ENCODE measurements at regions not wholly inside any gene's neighbourhood (a gene's known extent, or its start where the extent isn't known, plus 50 kb on each side); places are given as distances from the start of the nearest gene placed in this dataset.

- Histone ChIP-seq H3K4me1 (ENCODE audit: control insufficient read depth, extremely low read depth, insufficient read depth, low read length) (no peaks in the 10 kb centered on the region), H3K9ac (ENCODE audit: control insufficient read depth, extremely low read depth, insufficient read depth, low read length) (no peak overlapping the region), H3K36me3 (ENCODE audit: control insufficient read depth in 2 of 2, extremely low read depth in 1 of 2, insufficient read depth in 2 of 2, low read length in 2 of 2) (no peaks in the 10 kb centered on the region), H3K79me2 (ENCODE audit: control insufficient read depth, insufficient read depth, low read length) (no peaks in the 10 kb centered on the region), H3K27me3 (ENCODE audit: control insufficient read depth, extremely low read depth, insufficient read depth, low read length) (no peaks in the 10 kb centered on the region), H3K9me3 (ENCODE audit: control insufficient read depth, low read depth, low read length) (no peaks in the 10 kb centered on the region), H3K4me2 (ENCODE audit: control insufficient read depth, extremely low read depth, insufficient read depth, low read depth, low read length) (no peak overlapping the region), H2AFZ (ENCODE audit: control insufficient read depth, low read length) (no peak overlapping the region), H3K4me3 (ENCODE audit: control insufficient read depth in 2 of 3, extremely low read depth in 1 of 3, insufficient read depth in 2 of 3, low read depth in 1 of 3, low read length in 3 of 3) (no peak overlapping the region), H4K20me1 (ENCODE audit: control insufficient read depth, extremely low read depth, insufficient read depth, low read length) (no peaks in the 10 kb centered on the region), H3K27ac (ENCODE audit: control insufficient read depth, insufficient read depth, low read length) (no peak overlapping the region), H3K9me1 (ENCODE audit: control insufficient read depth, extremely low read depth, insufficient read depth, low read length) (no peaks in the 10 kb centered on the region)
- no peak for DNase-seq (ENCODE audit: low read depth, low spot score)
- dilution Hi-C loops (cut with MboI; ENCODE audit: extremely low pct_ligation_motif_present, low sequenced_read_pairs) = no loop called here
- TF ChIP-seq EZH2 (IDR thresholded peaks at IDR 0.05; ENCODE audit: low read length) = no peak
- TF ChIP-seq, protein P1, sequence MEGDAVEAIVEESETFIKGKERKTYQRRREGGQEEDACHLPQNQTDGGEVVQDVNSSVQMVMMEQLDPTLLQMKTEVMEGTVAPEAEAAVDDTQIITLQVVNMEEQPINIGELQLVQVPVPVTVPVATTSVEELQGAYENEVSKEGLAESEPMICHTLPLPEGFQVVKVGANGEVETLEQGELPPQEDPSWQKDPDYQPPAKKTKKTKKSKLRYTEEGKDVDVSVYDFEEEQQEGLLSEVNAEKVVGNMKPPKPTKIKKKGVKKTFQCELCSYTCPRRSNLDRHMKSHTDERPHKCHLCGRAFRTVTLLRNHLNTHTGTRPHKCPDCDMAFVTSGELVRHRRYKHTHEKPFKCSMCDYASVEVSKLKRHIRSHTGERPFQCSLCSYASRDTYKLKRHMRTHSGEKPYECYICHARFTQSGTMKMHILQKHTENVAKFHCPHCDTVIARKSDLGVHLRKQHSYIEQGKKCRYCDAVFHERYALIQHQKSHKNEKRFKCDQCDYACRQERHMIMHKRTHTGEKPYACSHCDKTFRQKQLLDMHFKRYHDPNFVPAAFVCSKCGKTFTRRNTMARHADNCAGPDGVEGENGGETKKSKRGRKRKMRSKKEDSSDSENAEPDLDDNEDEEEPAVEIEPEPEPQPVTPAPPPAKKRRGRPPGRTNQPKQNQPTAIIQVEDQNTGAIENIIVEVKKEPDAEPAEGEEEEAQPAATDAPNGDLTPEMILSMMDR (optimal IDR thresholded peaks at IDR 0.05 in 1 of 3, IDR thresholded peaks at IDR 0.05 in 1 of 3, conservative IDR thresholded peaks at IDR 0.05 in 1 of 3; ENCODE audit: extremely low read depth in 1 of 3, insufficient read depth in 2 of 3, low read length in 3 of 3) = no peak
- FAIRE-seq = no peak
These were observed 155.6 kb upstream of the PSMD7 start for GRCh38 chr16:74141015-74141414.

- Histone ChIP-seq H3K4me1 (ENCODE audit: control insufficient read depth, extremely low read depth, insufficient read depth, low read length) (no peaks in the 10 kb centered on the region), H3K9me3 (ENCODE audit: control insufficient read depth, low read depth, low read length) (no peaks in the 10 kb centered on the region), H3K27ac (ENCODE audit: control insufficient read depth, insufficient read depth, low read length) (no peak overlapping the region), H3K4me2 (ENCODE audit: control insufficient read depth, extremely low read depth, insufficient read depth, low read depth, low read length) (no peak overlapping the region), H4K20me1 (ENCODE audit: control insufficient read depth, extremely low read depth, insufficient read depth, low read length) (no peaks in the 10 kb centered on the region), H3K79me2 (ENCODE audit: control insufficient read depth, insufficient read depth, low read length) (no peaks in the 10 kb centered on the region), H3K4me3 (ENCODE audit: control insufficient read depth in 2 of 3, extremely low read depth in 1 of 3, insufficient read depth in 2 of 3, low read depth in 1 of 3, low read length in 3 of 3) (no peak overlapping the region), H3K36me3 (ENCODE audit: control insufficient read depth in 2 of 2, extremely low read depth in 1 of 2, insufficient read depth in 2 of 2, low read length in 2 of 2) (no peaks in the 10 kb centered on the region), H3K9me1 (ENCODE audit: control insufficient read depth, extremely low read depth, insufficient read depth, low read length) (no peaks in the 10 kb centered on the region), H3K9ac (ENCODE audit: control insufficient read depth, extremely low read depth, insufficient read depth, low read length) (no peak overlapping the region), H2AFZ (ENCODE audit: control insufficient read depth, low read length) (no peak overlapping the region), H3K27me3 (ENCODE audit: control insufficient read depth, extremely low read depth, insufficient read depth, low read length) (no peaks in the 10 kb centered on the region)
- no peak for TF ChIP-seq EZH2 (IDR thresholded peaks at IDR 0.05; ENCODE audit: low read length)
- TF ChIP-seq, protein P1 (optimal IDR thresholded peaks at IDR 0.05 in 1 of 3, IDR thresholded peaks at IDR 0.05 in 1 of 3, conservative IDR thresholded peaks at IDR 0.05 in 1 of 3; ENCODE audit: extremely low read depth in 1 of 3, insufficient read depth in 2 of 3, low read length in 3 of 3) = no peak
- no peak for FAIRE-seq
- dilution Hi-C loops (cut with MboI; ENCODE audit: extremely low pct_ligation_motif_present, low sequenced_read_pairs) = no loop called here
- no peak for DNase-seq (ENCODE audit: low read depth, low spot score)
These were observed 156.1 kb upstream of the PSMD7 start for GRCh38 chr16:74140557-74140956.

Data from keratinocyte (primary cell).